HL-60 (cell line): ENCODE measurements at regions not wholly inside any gene's neighbourhood (a gene's known extent, or its start where the extent isn't known, plus 50 kb on each side); places are given as distances from the start of the nearest gene placed in this dataset.

Source experiments
- TF ChIP-seq, protein P1 (sequence below): IDR thresholded peaks from one replicate; pipeline ENCODE4 v1.5.1; 2011; ENCODE audit warnings: low read length, control low read depth, inconsistent platforms; ENCODE audit not compliant: insufficient read depth
- TF ChIP-seq, protein P2 (sequence below): IDR thresholded peaks from 2 replicates; pipeline ENCODE4 v1.6.1; 2012; ENCODE audit warnings: low read depth; ENCODE audit not compliant: insufficient replicate concordance

DNA sequence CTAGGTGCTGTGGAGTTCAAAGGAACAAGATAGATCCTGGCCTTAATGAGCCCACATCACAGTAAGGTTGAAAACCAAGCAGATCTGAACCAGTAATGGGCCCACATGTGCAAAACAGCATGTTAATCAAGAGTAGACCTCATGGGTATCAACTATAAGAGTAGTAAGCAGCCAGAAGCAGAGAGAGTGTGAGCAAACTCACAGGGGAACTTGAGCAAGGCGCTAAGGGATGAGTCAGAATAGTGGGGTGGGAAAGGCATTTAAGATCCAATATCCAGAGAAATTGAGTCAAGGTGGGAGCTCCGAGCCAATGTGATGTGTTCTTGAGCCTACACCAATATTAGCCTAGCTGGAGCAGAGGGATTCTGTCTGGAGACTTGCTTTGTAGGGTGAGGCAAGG is 52.4 kb upstream of the GJA5 start:
- TF ChIP-seq, protein P1, sequence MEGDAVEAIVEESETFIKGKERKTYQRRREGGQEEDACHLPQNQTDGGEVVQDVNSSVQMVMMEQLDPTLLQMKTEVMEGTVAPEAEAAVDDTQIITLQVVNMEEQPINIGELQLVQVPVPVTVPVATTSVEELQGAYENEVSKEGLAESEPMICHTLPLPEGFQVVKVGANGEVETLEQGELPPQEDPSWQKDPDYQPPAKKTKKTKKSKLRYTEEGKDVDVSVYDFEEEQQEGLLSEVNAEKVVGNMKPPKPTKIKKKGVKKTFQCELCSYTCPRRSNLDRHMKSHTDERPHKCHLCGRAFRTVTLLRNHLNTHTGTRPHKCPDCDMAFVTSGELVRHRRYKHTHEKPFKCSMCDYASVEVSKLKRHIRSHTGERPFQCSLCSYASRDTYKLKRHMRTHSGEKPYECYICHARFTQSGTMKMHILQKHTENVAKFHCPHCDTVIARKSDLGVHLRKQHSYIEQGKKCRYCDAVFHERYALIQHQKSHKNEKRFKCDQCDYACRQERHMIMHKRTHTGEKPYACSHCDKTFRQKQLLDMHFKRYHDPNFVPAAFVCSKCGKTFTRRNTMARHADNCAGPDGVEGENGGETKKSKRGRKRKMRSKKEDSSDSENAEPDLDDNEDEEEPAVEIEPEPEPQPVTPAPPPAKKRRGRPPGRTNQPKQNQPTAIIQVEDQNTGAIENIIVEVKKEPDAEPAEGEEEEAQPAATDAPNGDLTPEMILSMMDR: no peak
- TF ChIP-seq, protein P2, sequence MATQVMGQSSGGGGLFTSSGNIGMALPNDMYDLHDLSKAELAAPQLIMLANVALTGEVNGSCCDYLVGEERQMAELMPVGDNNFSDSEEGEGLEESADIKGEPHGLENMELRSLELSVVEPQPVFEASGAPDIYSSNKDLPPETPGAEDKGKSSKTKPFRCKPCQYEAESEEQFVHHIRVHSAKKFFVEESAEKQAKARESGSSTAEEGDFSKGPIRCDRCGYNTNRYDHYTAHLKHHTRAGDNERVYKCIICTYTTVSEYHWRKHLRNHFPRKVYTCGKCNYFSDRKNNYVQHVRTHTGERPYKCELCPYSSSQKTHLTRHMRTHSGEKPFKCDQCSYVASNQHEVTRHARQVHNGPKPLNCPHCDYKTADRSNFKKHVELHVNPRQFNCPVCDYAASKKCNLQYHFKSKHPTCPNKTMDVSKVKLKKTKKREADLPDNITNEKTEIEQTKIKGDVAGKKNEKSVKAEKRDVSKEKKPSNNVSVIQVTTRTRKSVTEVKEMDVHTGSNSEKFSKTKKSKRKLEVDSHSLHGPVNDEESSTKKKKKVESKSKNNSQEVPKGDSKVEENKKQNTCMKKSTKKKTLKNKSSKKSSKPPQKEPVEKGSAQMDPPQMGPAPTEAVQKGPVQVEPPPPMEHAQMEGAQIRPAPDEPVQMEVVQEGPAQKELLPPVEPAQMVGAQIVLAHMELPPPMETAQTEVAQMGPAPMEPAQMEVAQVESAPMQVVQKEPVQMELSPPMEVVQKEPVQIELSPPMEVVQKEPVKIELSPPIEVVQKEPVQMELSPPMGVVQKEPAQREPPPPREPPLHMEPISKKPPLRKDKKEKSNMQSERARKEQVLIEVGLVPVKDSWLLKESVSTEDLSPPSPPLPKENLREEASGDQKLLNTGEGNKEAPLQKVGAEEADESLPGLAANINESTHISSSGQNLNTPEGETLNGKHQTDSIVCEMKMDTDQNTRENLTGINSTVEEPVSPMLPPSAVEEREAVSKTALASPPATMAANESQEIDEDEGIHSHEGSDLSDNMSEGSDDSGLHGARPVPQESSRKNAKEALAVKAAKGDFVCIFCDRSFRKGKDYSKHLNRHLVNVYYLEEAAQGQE: no peak
